Coronary artery (tissue), 2 donors: ENCODE measurements at regions not wholly inside any gene's neighbourhood (a gene's known extent, or its start where the extent isn't known, plus 50 kb on each side); places are given as distances from the start of the nearest gene placed in this dataset.
"Not testable (repeated sequence)": the region's sequence is repeated elsewhere in the genome, so short reads cannot be mapped to it uniquely, and the experiment has no call there.

Experiments used
- DNase-seq: peaks from one replicate; pipeline ENCODE4 v3.0.0-alpha.2; 2017; ENCODE audit warnings: low spot score
- H3K27ac ChIP-seq, 2 donors: fragments of 200-600 bp; sonication (generic); one replicate each; pipeline ENCODE4 v1.5.1; 2016 to 2019
- H3K4me3 ChIP-seq: fragments of 200-600 bp; sonication (generic); 2 replicates; pipeline ENCODE4 v1.5.1; 2016; ENCODE audit warnings: mild to moderate bottlenecking, moderate library complexity
- TF ChIP-seq, protein P1 (sequence below): fragments of 200-600 bp; sonication (generic); IDR thresholded peaks from one replicate; pipeline ENCODE4 v1.5.1; 2019; ENCODE audit warnings: antibody characterized with exemption

DNA sequence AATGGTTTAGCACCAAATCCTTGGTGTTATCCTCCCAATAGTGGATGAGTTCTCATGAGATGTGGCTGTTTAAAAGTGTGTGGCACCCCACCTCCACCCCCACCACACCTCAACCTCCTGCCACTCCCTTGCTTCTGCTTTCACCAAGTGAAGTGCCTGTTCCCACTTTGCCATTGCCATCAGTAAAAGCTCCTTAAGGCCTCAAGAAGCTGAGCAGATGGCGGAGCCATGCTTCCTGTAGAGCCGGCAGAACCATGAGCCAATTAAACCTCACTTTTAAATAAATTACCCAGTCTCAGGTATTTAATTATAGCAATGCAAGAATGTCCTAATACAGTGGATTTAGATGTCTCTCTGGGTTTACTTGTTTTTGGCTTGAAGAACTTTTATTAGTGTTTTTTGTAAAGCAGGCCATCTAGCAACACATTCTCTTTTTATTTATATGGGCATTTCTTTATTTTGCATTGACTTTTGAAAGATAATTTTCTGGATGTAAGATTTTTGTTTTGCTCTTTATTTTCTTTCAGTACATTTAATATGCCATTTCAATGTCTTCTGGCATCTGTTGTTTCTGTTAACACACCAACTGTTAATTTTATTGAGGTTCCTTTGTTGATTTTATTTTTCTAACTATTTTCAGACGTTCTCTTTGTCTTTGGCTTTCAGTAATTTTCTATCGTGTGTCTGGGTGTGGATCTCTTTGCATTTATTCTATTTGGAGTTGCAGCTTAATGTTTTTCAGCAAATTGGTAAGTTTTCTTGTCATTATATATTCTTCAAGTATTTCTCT lies 724.5 kb upstream of the CNTN5 start:
- no peak overlapping the region for H3K4me3 ChIP-seq
- TF ChIP-seq, protein P1, sequence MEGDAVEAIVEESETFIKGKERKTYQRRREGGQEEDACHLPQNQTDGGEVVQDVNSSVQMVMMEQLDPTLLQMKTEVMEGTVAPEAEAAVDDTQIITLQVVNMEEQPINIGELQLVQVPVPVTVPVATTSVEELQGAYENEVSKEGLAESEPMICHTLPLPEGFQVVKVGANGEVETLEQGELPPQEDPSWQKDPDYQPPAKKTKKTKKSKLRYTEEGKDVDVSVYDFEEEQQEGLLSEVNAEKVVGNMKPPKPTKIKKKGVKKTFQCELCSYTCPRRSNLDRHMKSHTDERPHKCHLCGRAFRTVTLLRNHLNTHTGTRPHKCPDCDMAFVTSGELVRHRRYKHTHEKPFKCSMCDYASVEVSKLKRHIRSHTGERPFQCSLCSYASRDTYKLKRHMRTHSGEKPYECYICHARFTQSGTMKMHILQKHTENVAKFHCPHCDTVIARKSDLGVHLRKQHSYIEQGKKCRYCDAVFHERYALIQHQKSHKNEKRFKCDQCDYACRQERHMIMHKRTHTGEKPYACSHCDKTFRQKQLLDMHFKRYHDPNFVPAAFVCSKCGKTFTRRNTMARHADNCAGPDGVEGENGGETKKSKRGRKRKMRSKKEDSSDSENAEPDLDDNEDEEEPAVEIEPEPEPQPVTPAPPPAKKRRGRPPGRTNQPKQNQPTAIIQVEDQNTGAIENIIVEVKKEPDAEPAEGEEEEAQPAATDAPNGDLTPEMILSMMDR = no peak
- no peak overlapping the region for H3K27ac ChIP-seq
- no peak for DNase-seq

DNA sequence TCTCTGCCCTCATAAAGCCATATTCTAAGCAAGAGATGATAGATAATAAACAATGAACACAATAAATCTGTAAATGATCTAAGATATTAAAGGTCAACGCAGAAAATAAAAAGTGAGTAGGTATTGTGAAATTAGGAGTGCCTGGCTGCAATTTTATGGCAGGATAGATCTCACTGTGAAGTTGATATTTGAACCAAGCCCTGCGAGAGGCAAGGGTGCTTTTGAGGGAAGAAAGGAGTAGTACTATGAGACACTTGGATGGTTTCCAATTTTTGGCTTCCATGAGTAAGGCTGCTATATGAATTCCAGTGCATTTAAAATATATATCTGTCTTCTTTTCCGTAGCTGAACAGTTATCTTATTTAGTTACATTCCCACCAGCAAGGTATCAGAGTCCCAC lies 720.0 kb upstream of the CNTN5 start:
- H3K27ac ChIP-seq = no peak overlapping the region
- H3K4me3 ChIP-seq = no peak overlapping the region
- no peak for DNase-seq
- TF ChIP-seq, protein P1 = no peak

DNA sequence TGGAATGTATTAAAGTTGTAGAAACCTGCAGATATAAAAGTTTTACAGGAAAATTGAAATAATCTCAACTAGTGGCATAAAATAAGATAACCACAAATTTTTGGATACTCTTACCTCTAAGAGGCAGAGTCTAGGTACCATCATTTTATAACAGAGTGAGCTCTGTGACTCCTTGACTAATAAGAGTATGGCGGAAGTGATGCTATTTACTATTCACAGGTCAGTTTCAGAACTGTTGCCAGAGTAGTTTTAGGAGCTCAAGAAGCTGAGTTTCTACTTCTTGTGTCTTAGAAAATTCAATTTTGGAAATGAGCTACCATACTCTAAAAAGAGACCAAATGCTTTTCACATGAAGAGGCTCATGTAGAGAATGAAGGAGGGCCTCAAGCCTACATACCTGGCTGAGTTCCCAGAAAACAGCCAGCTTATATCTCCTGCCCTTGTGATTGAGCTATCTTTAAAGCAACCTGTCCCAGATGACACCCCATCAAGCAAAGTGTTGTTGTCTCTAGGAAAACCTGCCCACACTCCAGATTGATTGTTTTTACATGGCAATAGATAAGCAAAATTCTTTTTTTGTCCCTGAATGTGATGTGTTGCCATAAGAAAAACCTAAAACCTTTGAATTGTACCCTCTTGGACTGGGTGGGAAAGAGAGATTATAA lies 712.8 kb upstream of the CNTN5 start:
- Histone ChIP-seq H3K4me3 (no peak overlapping the region), H3K27ac (no peak overlapping the region)
- TF ChIP-seq, protein P1 = no peak
- DNase-seq = no peak

DNA sequence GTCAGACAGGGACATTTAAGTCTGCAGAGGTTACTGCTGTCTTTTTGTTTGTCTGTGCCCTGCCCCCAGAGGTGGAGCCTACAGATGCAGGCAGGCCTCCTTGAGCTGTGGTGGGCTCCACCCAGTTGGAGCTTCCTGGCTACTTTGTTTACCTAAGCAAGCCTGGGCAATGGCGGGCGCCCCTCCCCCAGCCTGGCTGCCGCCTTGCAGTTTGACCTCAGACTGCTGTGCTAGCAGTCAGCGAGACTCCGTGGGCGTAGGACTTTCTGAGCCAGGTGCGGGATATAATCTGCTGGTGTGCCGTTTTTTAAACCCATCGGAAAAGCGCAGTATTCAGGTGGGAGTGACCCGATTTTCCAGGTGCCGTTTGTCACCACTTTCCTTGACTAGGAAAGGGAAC lies 690.4 kb upstream of the CNTN5 start:
- not testable (repeated sequence) for H3K27ac ChIP-seq, DNase-seq

DNA sequence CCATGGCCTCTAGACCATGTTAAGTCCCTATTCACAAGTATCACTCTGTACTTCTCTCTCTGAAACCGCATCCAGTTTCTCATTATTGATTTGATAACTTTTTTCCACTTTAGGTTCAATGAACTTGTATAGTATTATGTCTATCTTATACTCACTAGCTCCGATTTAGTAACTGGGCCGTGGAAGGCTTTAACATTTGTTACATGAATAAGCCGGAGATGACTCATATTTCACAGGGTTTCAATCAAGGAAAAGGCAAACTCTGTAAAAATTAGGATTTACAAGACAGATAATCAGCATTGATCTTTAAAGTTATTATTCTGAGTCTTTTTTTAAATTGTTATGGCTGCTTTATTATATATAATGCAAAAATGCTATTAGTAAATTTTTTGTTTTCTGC lies 662.2 kb upstream of the CNTN5 start:
- no peak for DNase-seq
- Histone ChIP-seq H3K4me3 (no peak overlapping the region), H3K27ac (no peak overlapping the region)
- TF ChIP-seq, protein P1 = no peak

More for the DNA sequence above, 690.4 kb upstream of the CNTN5 start:
- H3K4me3 ChIP-seq = not testable (repeated sequence)

DNA sequence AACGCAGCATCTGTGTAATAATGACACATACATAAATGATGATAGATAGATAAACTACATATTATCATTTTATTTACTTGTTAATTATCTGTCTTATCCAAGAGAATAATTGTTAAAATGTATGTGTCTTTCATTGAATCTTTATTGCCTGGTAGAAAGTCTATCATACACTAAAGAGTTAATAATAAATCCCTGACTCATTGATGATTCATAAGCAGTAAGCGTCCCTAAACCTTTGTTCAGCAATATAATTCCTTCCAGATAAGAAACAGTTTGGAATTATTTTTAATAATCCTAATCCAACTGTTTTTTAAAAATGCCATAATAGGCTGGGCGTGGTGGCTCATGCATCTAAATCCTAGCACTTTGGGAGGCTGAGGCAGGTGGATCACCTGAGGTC lies 655.6 kb upstream of the CNTN5 start:
- DNase-seq = no peak
- TF ChIP-seq, protein P1 = no peak
- Histone ChIP-seq H3K4me3 (no peak overlapping the region), H3K27ac (no peak overlapping the region)

DNA sequence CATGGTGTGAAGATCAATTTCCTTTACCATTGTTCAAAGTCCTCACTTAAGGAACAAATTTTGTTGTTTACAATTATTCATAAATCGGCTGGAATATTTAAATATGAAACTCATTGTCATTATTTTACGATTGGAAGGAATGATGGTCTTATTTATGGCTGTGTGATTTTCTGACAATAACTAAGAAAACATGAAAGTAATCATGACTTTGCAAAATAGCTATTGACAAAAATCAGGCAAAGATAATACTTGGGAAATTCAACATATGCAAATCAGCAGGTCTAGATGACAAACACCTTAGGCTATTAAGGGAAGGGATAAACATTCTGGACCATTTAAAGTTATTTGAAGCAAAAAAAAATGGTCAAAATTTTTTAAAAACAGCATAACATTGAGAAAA lies 654.8 kb upstream of the CNTN5 start:
- Histone ChIP-seq H3K27ac (no peak overlapping the region), H3K4me3 (no peak overlapping the region)
- TF ChIP-seq, protein P1 = no peak
- DNase-seq = no peak
